HEK293T (cell line): ENCODE measurements at regions not wholly inside any gene's neighbourhood (a gene's known extent, or its start where the extent isn't known, plus 50 kb on each side); places are given as distances from the start of the nearest gene placed in this dataset.

ENCODE experiments used
- BHLHE40 ChIP-seq: fragments of 450-650 bp; IDR thresholded peaks from 2 replicates; pipeline ENCODE4 v1.6.1; 2016; ENCODE audit warnings: mild to moderate bottlenecking, moderate library complexity, borderline replicate concordance
- FOXA1 ChIP-seq: fragments of 450-650 bp; IDR thresholded peaks from 2 replicates; pipeline ENCODE4 v1.6.1; 2016; ENCODE audit warnings: mild to moderate bottlenecking
- SP1 ChIP-seq: fragments of 450-650 bp; IDR thresholded peaks from 2 replicates; pipeline ENCODE4 v1.6.1; 2017
- SUZ12 ChIP-seq: fragments of 450-650 bp; IDR thresholded peaks from 2 replicates; pipeline ENCODE4 v1.6.1; 2016; ENCODE audit warnings: mild to moderate bottlenecking
- TARDBP ChIP-seq: fragments of 450-650 bp; IDR thresholded peaks from 2 replicates; pipeline ENCODE4 v1.6.1; 2016

- TF ChIP-seq TARDBP (no peak), FOXA1 (no peak), SP1 (no peak), SUZ12 (no peak), BHLHE40 (no peak)
Observed at GRCh38 chr5:174529925-174530681, 194.3 kb upstream of the MSX2 start.
